Heart left ventricle (tissue), 13 donors: ENCODE measurements at regions not wholly inside any gene's neighbourhood (a gene's known extent, or its start where the extent isn't known, plus 50 kb on each side); places are given as distances from the start of the nearest gene placed in this dataset.
"Not testable (repeated sequence)": the region's sequence is repeated elsewhere in the genome, so short reads cannot be mapped to it uniquely, and the experiment has no call there.

ENCODE experiments used
- POLR2A ChIP-seq, 2 donors: fragments of 450-650 bp; IDR thresholded peaks; one replicate each; pipeline ENCODE4 v1.6.1; 2017; ENCODE audit warnings: antibody characterized with exemption in 2 of 2, mild to moderate bottlenecking in 2 of 2, moderate library complexity in 2 of 2
- TF ChIP-seq, protein P1 (sequence below), 12 donors: fragments of 200-600 bp; sonication (generic) in 4 of 12; IDR thresholded peaks; one replicate each; pipeline versions ENCODE4 v1.5.0 to v1.8.0; 2018 to 2022; ENCODE audit warnings: antibody characterized with exemption in 12 of 12, mild to moderate bottlenecking in 5 of 12
- donor health status: ischemic (EF 13 %, LVEDD 7.1; RV severe dilation, severe dysfunction).
- donor health status: DM: no; HTN: yes; CAD: no.
- donor health status: DM: no; HTN: no; CAD: no.
- donor health status: ischemic (EF 25% LVEDD 6.9; RV normal size, moderate dysfunction).
- donor health status: ischemic (EF 25% LVEDD 5.7; RV mildly dilated, moderate dysfunction).
- donor health status: ischemic (EF 35%, LVEDD 5.7; RV mildly dilated, moderate dysfunction).
- donor health status: nonischemic (EF 11% LVEDD 7.7; RV severe dilation, severe dysfunction).
- donor health status: DM: yes; HTN: yes; CAD: no.
- donor health status: PGD.
- donor health status: ischemic (EF 29% LVEDD 5.4; RV normal size, mild dysfunction).
- donor health status: nonischemic (EF 23%, LVEDD 6.1; RV moderate dilation, normal function).

DNA sequence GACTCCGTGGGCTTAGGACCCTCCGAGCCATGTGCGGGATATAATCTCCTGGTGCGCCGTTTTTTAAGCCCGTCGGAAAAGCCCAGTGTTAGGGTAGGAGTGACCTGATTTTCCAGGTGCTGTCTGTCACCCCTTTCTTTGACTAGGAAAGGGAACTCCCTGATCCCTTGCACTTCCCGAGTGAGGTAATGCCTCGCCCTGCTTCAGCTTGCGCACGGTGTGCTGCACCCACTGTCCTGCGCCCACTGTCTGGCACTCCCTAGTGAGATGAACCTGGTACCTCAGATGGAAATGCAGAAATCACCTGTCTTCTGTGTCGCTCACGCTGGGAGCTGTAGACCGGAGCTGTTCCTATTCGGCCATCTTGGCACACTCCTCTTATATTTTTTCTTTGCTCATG lies 95.1 kb upstream of the FRMD4B start:
- TF ChIP-seq, protein P1, sequence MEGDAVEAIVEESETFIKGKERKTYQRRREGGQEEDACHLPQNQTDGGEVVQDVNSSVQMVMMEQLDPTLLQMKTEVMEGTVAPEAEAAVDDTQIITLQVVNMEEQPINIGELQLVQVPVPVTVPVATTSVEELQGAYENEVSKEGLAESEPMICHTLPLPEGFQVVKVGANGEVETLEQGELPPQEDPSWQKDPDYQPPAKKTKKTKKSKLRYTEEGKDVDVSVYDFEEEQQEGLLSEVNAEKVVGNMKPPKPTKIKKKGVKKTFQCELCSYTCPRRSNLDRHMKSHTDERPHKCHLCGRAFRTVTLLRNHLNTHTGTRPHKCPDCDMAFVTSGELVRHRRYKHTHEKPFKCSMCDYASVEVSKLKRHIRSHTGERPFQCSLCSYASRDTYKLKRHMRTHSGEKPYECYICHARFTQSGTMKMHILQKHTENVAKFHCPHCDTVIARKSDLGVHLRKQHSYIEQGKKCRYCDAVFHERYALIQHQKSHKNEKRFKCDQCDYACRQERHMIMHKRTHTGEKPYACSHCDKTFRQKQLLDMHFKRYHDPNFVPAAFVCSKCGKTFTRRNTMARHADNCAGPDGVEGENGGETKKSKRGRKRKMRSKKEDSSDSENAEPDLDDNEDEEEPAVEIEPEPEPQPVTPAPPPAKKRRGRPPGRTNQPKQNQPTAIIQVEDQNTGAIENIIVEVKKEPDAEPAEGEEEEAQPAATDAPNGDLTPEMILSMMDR (IDR thresholded peaks at IDR 0.05) = not testable (repeated sequence)
- TF ChIP-seq POLR2A (IDR thresholded peaks at IDR 0.05) = not testable (repeated sequence)
